ENCODE measurements at regions not wholly inside any gene's neighbourhood (a gene's known extent, or its start where the extent isn't known, plus 50 kb on each side); places are given as distances from the start of the nearest gene placed in this dataset.

DNA sequence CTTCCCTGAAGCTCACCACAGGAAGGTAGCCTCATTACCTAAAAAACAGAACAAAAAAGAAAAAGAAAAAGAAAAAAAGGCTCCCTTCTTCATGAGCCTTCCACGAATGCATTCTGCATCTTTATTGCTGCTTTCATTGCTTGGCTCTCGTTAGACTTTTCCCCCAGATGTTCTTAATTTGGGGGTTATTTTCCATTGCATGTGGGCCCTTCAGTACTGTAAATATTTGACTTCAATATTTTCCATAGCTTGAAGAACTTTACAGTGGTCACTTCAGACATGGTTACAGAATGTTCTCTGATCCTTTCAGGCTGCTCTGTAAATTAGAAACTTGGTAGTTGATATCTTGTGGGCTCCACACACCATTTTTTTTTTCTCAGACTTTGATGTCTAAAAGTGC is 65.6 kb upstream of the COPS8 start:
- no peak overlapping the region for H3K4me3 ChIP-seq (ENCODE audit: low read depth, low read length)
- H3K9me3 ChIP-seq (ENCODE audit: control insufficient read depth, insufficient read depth, low read depth, low read length) = peaks cover 13% of the 10 kb centered on the region

DNA sequence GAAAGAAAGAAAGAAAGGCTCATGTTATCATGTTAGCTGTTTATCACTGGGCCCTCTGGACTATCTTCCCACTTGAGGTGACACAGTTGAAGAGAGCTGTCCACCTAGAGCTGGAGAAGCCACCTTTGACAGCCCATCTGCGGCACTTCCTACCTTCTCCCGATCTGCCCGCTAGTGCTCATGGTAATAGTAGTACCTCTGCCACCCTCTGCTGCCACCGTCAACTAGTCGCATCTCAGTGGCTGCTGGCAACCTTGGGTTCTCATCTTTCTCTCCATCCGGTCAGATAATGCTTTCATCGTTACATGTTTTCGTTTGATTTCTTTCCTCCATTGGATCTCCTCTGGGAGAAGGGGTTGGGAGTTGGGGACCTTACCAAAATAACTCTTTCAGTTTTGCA is 63.2 kb upstream of the COPS8 start:
- H3K27me3 ChIP-seq (ENCODE audit: control insufficient read depth, insufficient read depth, low read length) = no peaks in the 10 kb centered on the region
- no peak overlapping the region for H3K27ac ChIP-seq (ENCODE audit: low read depth, low read length)
- H3K4me1 ChIP-seq (ENCODE audit: control insufficient read depth, insufficient read depth, low read length) = no peaks in the 10 kb centered on the region
- H3K4me3 ChIP-seq (ENCODE audit: low read depth, low read length) = no peak overlapping the region
- no peaks in the 10 kb centered on the region for H3K36me3 ChIP-seq (ENCODE audit: control insufficient read depth, insufficient read depth, low read length)
- H3K9me3 ChIP-seq (ENCODE audit: control insufficient read depth, insufficient read depth, low read depth, low read length) = peaks cover 5% of the 10 kb centered on the region
- no peak overlapping the region for H3K9ac ChIP-seq (ENCODE audit: low read length)

More for the DNA sequence above, 65.6 kb upstream of the COPS8 start:
- H3K27me3 ChIP-seq (ENCODE audit: control insufficient read depth, insufficient read depth, low read length) = no peaks in the 10 kb centered on the region
- H3K27ac ChIP-seq (ENCODE audit: low read depth, low read length) = no peak overlapping the region
- no peaks in the 10 kb centered on the region for H3K36me3 ChIP-seq (ENCODE audit: control insufficient read depth, insufficient read depth, low read length)
- H3K9ac ChIP-seq (ENCODE audit: low read length) = no peak overlapping the region
- no peaks in the 10 kb centered on the region for H3K4me1 ChIP-seq (ENCODE audit: control insufficient read depth, insufficient read depth, low read length)

DNA sequence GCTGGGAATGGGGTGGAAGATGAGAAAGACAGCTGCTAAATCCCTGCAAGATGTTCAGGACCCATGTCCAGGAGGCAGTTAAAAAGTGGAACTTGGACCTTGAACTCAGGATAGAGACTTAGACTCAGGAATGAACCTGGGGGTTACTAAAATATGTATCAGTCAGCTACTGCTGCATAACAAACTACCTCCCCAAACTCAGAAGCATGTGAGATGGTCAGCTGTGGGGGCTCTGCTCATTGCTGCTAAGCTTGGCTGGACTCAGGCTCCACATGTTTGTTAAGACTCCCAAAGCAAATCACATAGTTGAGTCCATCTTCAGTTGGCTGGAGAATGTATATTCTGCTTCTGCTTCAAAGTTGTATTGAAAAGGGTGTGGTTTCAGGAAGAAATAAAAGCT is 61.4 kb upstream of the COPS8 start:
- no peaks in the 10 kb centered on the region for H3K27me3 ChIP-seq (ENCODE audit: control insufficient read depth, insufficient read depth, low read length)
- no peaks in the 10 kb centered on the region for H3K4me1 ChIP-seq (ENCODE audit: control insufficient read depth, insufficient read depth, low read length)
- H3K9ac ChIP-seq (ENCODE audit: low read length) = no peak overlapping the region
- H3K36me3 ChIP-seq (ENCODE audit: control insufficient read depth, insufficient read depth, low read length) = no peaks in the 10 kb centered on the region
- no peak overlapping the region for H3K27ac ChIP-seq (ENCODE audit: low read depth, low read length)
- no peak overlapping the region for H3K4me3 ChIP-seq (ENCODE audit: low read depth, low read length)
- peaks cover 5% of the 10 kb centered on the region for H3K9me3 ChIP-seq (ENCODE audit: control insufficient read depth, insufficient read depth, low read depth, low read length)

DNA sequence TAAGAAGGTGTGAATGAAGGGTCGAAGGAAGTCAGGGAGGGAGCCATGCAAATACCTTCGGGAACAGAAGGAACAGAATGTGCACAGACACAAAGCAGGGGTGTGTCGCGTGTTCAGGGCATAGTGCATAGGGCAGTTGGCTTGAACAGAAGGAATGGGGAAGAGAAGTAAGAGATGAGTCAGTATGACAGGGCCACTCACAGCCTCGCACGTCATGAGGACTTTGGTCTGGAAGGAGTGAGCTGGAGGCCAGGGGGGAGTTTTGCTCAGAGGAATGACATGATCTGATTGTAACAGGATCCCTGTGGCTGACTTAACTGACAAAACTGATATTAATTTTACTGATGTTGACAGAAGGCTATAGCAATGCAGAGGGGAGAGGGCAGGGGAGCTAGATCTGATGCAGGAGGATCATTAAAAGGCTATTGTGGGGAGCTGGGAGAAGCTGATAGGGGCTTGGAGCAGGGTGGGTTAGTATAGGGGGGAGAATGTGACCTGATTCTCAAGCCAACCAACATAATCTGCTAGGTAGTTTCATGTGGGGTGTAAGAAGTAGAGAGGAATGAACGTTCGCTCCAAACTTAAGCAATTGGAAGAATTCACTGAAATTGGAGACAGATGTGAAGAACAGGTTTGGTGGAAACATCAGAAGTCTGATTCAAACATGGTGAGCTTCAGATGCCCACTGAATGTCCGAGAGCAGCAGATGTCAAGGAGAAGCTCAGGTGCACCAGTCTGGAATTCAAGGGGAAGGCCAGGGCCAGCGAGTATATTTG is 60.4 kb upstream of the COPS8 start:
- H3K4me1 ChIP-seq (ENCODE audit: control insufficient read depth, insufficient read depth, low read length) = no peaks in the 10 kb centered on the region
- H3K36me3 ChIP-seq (ENCODE audit: control insufficient read depth, insufficient read depth, low read length) = no peaks in the 10 kb centered on the region
- H3K9ac ChIP-seq (ENCODE audit: low read length) = no peak overlapping the region
- H3K27ac ChIP-seq (ENCODE audit: low read depth, low read length) = no peak overlapping the region
- H3K27me3 ChIP-seq (ENCODE audit: control insufficient read depth, insufficient read depth, low read length) = no peaks in the 10 kb centered on the region
- no peak overlapping the region for H3K4me3 ChIP-seq (ENCODE audit: low read depth, low read length)
- peaks cover 5% of the 10 kb centered on the region for H3K9me3 ChIP-seq (ENCODE audit: control insufficient read depth, insufficient read depth, low read depth, low read length)

DNA sequence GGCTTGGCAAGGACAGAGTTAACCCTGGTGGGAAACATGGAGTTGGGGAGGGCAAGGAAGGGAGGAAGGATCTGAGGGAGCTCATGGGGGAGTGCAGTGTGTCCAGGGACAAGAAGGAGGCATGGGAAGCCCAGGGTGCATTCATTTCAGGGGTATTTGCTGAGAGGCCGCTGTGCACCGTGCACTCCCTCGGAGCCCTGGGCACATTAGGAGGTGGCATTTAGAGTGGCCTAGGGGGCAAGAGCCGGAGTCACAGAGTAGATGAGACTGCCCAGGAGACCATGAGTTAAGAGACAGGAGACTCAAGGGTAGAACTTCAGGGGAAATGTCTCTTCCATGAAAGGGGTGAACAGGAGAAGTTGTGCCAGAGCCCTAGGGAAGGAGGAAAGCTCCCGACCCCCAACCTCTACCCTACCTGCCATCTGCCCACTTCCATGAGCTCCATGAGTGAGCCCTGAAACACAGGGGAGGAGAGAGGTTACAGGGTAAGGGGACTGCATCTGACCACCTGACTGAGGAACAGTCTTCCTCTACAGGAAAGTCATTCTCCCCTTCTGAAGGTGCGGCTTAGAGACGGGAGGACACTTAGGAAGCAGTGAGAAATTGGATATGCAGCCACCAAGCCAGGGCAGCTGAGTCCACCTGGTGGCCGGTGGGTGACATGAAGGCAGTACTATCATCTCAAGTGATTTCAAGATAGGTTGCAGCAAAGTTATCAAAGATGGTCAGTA is 58.5 kb upstream of the COPS8 start:
- H3K4me1 ChIP-seq (ENCODE audit: control insufficient read depth, insufficient read depth, low read length) = no peaks in the 10 kb centered on the region
- H3K36me3 ChIP-seq (ENCODE audit: control insufficient read depth, insufficient read depth, low read length) = no peaks in the 10 kb centered on the region
- H3K4me3 ChIP-seq (ENCODE audit: low read depth, low read length) = no peak overlapping the region
- no peak overlapping the region for H3K27ac ChIP-seq (ENCODE audit: low read depth, low read length)
- peaks cover 5% of the 10 kb centered on the region for H3K9me3 ChIP-seq (ENCODE audit: control insufficient read depth, insufficient read depth, low read depth, low read length)
- H3K27me3 ChIP-seq (ENCODE audit: control insufficient read depth, insufficient read depth, low read length) = no peaks in the 10 kb centered on the region
- no peak overlapping the region for H3K9ac ChIP-seq (ENCODE audit: low read length)

DNA sequence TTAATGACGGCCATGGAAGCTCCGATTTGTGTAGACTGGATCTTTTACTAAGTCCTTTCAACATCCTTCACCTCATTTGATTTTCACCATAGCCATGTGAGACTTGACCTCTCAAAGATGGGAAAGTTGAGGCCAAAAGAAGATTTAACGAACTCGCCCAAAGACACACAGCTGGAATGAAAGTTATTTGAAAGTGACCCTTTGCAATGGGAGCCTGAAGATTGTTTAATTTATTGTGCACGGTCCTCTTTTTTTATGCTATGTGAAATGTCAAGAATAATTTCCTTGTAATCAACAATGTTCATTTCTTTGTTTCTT is 58.0 kb upstream of the COPS8 start:
- Histone ChIP-seq H3K27ac (ENCODE audit: low read depth, low read length) (no peak overlapping the region), H3K36me3 (ENCODE audit: control insufficient read depth, insufficient read depth, low read length) (no peaks in the 10 kb centered on the region), H3K27me3 (ENCODE audit: control insufficient read depth, insufficient read depth, low read length) (no peaks in the 10 kb centered on the region), H3K4me3 (ENCODE audit: low read depth, low read length) (no peak overlapping the region), H3K9ac (ENCODE audit: low read length) (no peak overlapping the region), H3K4me1 (ENCODE audit: control insufficient read depth, insufficient read depth, low read length) (no peaks in the 10 kb centered on the region), H3K9me3 (ENCODE audit: control insufficient read depth, insufficient read depth, low read depth, low read length) (peaks cover 5% of the 10 kb centered on the region)

DNA sequence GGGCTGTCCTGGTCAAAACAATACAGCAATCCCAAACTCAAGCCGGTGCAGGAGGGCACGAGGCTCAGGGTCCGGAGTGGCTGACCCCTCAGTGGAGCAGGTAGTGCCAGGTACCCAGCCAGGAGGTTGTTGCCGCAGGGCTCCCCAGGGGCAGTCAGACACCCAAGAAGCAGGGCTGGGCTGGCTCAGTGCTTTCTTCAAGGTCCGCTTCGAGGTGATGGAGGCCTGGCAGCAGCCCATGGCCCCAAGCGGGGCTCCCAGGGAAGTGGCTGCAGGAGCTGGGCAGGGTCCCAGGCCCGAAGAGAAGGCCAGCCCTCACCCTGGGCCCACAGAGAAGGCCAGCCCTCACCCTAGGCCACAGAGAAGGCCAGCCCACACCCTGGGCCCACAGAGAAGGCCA is 55.3 kb upstream of the COPS8 start:
- no peaks in the 10 kb centered on the region for H3K36me3 ChIP-seq (ENCODE audit: control insufficient read depth, insufficient read depth, low read length)
- H3K27ac ChIP-seq (ENCODE audit: low read depth, low read length) = no peak overlapping the region
- no peak overlapping the region for H3K4me3 ChIP-seq (ENCODE audit: low read depth, low read length)
- no peaks in the 10 kb centered on the region for H3K4me1 ChIP-seq (ENCODE audit: control insufficient read depth, insufficient read depth, low read length)
- H3K27me3 ChIP-seq (ENCODE audit: control insufficient read depth, insufficient read depth, low read length) = no peaks in the 10 kb centered on the region
- H3K9me3 ChIP-seq (ENCODE audit: control insufficient read depth, insufficient read depth, low read depth, low read length) = 0 out of 2 replicates have a peak, but pooled peaks cover 4% of the 10 kb centered on the region
- no peak overlapping the region for H3K9ac ChIP-seq (ENCODE audit: low read length)

DNA sequence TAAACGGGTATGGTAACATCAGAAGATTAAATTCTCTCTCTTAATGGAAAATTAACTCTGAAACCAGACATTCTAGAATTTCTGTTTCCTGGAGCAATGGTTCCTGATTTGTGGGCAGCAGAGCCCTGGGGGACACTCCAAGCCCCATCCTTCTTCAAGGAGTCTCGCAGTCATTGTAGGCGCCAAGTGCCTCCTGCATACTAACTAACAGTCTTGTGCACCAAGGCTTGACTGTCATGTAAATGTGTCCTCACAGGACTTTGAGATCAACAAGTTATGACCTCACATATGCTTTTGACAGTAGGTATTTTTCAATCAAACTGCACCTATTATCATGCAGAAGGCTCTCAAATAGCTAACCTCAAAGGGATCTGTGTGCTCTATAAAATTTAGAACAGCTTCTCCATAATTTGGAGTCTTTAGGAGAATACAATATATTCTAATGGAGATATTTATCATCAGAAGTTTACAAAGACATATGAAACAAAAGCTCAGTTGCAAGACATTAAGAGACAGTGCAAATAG is 52.1 kb upstream of the COPS8 start:
- Histone ChIP-seq H3K27me3 (ENCODE audit: control insufficient read depth, insufficient read depth, low read length) (no peaks in the 10 kb centered on the region), H3K9ac (ENCODE audit: low read length) (no peak overlapping the region)

DNA sequence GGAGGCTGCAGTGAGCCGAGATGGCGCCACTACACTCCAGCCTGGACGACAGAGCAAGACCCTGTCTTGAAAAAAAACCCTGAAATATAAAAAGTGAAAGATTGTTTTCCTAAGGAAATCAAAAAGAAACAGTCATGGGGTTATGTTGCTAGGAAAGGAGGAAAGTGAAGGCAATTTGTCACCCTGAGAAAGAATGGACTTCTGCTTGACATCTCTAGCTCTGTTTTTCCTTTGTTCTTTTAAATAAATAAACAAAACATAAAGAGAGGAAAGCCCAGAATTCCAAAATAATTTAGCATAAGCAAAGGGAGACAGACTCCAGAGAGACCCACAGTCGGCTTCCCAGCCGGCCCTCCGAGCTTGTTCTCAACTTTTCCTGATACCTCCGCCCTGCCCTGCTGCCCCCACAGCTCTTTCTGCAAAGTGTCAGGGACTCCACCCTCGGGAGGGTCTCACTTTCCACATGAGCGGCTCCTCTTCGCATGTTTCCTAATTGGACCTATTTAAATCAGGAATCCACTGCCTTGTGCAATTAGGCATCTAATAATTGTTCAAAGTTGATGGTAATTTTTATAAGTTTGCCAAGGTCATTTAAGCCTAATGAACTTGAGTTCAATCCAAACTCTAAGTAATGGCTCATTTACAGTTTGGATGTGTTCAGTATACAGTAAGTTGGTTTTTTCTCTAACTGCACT is 49.8 kb upstream of the COPS8 start:
- H3K27me3 ChIP-seq (ENCODE audit: control insufficient read depth, insufficient read depth, low read length) = no peaks in the 10 kb centered on the region
- H3K27ac ChIP-seq (ENCODE audit: low read depth, low read length) = no peak overlapping the region
- no peak overlapping the region for H3K4me3 ChIP-seq (ENCODE audit: low read depth, low read length)
- H3K4me1 ChIP-seq (ENCODE audit: control insufficient read depth, insufficient read depth, low read length) = no peaks in the 10 kb centered on the region
- 0 out of 2 replicates have a peak, but pooled peaks cover 4% of the 10 kb centered on the region for H3K9me3 ChIP-seq (ENCODE audit: control insufficient read depth, insufficient read depth, low read depth, low read length)
- no peaks in the 10 kb centered on the region for H3K36me3 ChIP-seq (ENCODE audit: control insufficient read depth, insufficient read depth, low read length)
- no peak overlapping the region for H3K9ac ChIP-seq (ENCODE audit: low read length)

More for the DNA sequence above, 52.1 kb upstream of the COPS8 start:
- Histone ChIP-seq H3K4me3 (ENCODE audit: low read depth, low read length) (no peak overlapping the region), H3K36me3 (ENCODE audit: control insufficient read depth, insufficient read depth, low read length) (no peaks in the 10 kb centered on the region), H3K4me1 (ENCODE audit: control insufficient read depth, insufficient read depth, low read length) (no peaks in the 10 kb centered on the region), H3K9me3 (ENCODE audit: control insufficient read depth, insufficient read depth, low read depth, low read length) (0 out of 2 replicates have a peak, but pooled peaks cover 4% of the 10 kb centered on the region), H3K27ac (ENCODE audit: low read depth, low read length) (no peak overlapping the region)
